NCI-H1417 (cell line): ENCODE measurements at regions not wholly inside any gene's neighbourhood (a gene's known extent, or its start where the extent isn't known, plus 50 kb on each side); places are given as distances from the start of the nearest gene placed in this dataset.

Experiments
- DNase-seq, 3 experiments: peaks; one replicate each; lab custom pipeline; 2025; lab: John Stamatoyannopoulos, UW

GRCh38 chr6:133184798-133185372 is 56.3 kb upstream of the EYA4 start:
- peak; percentile 12 to 72 (median 47) for DNase-seq

GRCh38 chr6:133185731-133186130 is 55.4 kb upstream of the EYA4 start:
- no peak for DNase-seq

GRCh38 chr6:133187114-133187513 is 54.0 kb upstream of the EYA4 start:
- no peak for DNase-seq

- DNase-seq = no peak
Measured at GRCh38 chr6:133187657-133188453, 53.3 kb upstream of the EYA4 start.

DNA sequence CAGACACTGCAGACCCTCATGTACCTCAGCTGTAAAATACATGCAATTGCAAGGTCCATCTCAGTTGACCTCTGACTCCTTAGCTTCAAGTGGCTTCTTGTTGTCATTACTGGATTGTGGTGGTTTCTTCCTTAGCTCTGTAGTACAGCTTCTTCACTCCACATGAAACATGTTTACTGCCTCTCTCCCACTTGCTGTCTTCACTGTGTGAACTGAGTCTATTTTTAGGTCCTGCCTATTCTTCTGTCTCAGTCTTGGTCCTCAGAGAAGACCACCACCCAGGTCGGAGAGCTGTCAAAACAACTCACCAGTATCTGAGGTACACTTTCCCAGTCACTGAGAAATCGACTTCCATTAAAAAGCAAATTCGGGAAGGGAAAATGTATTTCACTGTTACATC is 50.2 kb upstream of the EYA4 start:
- no peak for DNase-seq

DNA sequence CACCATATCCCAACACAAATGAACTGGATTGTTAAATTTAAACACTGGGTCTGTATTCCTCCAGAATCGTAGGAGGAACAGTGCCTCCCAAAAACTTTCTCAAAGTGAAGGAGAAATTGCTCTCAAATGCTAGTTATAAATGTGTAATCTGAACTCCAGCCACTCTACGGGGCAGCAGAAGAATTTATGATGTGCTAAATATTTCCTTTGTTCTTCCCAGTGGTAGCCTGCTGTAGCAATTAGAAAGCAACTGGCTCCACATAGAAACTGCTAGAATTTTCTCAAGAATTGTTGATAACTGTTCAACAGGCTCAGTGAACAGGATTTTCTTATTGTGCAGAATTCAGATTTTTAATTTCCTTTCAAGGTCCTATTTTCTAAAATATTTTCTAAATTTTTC is 49.8 kb upstream of the EYA4 start:
- DNase-seq = peak in 2 of 3 experiments; percentile 10 to 59
